Activated CD4-positive, alpha-beta T cell treated with anti-CD3 and anti-CD28 coated beads for 4 hours (primary cell): ENCODE measurements at regions not wholly inside any gene's neighbourhood (a gene's known extent, or its start where the extent isn't known, plus 50 kb on each side); places are given as distances from the start of the nearest gene placed in this dataset.

ENCODE experiments used
- DNase-seq, 2 donors: peaks; one replicate each; pipeline ENCODE4 v3.0.0-alpha.2; 2020

DNA sequence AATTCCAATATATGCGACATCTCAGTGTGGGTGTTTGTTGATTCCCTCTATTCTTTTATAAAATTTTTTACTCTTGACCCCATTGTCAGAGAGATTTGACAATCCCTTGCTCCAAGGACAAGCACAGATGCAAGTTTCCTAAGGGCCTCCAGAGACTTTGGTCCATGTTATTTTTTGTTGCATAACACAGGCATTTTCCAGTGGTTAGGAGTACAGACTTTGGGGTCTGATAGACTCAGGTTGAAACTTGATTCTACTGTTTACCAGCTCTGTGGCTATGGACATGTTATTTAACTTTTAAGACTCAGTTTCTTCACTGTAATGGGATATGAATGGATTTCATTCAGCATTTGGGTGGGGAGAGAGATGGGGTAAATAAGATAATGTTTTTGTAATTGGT lies 361.3 kb downstream of the ENC1 start:
- no peak for DNase-seq

GRCh38 chr5:74277418-74277817 lies 363.1 kb downstream of the ENC1 start:
- DNase-seq = no peak

DNA sequence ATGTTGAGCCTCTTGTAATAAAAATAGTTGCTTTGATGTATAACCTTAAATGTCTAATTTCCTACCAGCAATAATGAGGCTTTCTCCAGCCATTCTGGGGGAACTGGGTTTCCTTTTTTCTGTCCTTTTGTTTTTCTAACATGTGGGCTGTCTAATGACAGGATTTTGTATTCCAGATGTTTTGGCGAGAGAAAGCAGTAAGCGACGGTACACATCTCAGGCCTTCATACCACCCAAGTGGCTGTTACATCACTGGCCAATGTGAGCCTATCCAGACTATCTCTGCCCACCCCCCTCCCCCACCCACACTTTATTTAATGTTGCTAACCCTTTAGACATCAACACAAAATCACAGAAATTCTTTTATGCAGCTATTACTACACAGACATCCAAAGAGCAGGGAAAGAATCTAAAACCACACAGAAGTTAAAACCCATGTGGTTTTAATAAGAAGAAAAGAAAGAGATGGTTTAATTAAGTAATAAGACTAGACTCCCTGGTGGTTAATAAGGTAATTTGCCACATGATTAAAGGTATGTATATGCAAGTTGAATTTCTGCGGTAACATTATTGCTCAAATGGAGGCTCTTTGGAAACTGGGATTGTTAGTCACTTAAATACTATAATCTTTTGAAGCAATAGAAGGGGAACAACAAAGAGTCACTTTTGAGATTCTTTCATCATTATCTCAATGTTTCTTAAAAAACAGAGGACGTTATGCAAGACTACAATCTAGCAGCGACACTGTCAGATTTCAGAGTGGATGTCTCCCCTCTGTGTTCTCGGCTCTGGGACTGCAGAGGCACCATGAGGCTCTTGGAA lies 365.1 kb downstream of the ENC1 start:
- no peak for DNase-seq

GRCh38 chr5:74274326-74274725 lies 366.2 kb downstream of the ENC1 start:
- DNase-seq = no peak

GRCh38 chr5:74272831-74273451 lies 367.6 kb downstream of the ENC1 start:
- DNase-seq = no peak

GRCh38 chr5:74272024-74272775 lies 368.3 kb downstream of the ENC1 start:
- no peak for DNase-seq

GRCh38 chr5:74268297-74268696 lies 372.2 kb downstream of the ENC1 start:
- DNase-seq = no peak

DNA sequence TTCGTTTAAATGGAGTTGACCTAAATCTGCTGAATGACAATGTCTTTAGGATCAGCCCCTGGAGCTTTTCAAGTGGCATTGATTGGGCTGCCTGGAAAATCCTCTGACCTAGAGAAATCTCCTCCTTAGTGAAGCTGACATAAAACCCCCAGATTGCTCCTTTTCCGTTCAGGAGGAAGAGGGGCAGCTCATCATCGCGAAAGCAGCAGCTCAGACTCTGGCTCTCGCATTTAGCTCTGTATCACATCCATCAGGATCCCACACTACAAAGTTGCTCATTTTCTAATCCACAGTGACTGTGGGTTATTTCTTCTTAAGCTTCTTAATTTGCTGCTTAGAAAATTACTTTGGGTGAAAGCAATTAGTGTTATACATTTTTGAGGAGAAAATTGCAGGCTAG lies 373.7 kb downstream of the ENC1 start:
- no peak for DNase-seq

GRCh38 chr5:74266132-74266531 lies 374.4 kb downstream of the ENC1 start:
- DNase-seq = no peak

GRCh38 chr5:74262544-74263207 lies 377.9 kb downstream of the ENC1 start:
- no peak for DNase-seq

- no peak for DNase-seq
Measured at GRCh38 chr5:74261866-74262265, 378.7 kb downstream of the ENC1 start.

DNA sequence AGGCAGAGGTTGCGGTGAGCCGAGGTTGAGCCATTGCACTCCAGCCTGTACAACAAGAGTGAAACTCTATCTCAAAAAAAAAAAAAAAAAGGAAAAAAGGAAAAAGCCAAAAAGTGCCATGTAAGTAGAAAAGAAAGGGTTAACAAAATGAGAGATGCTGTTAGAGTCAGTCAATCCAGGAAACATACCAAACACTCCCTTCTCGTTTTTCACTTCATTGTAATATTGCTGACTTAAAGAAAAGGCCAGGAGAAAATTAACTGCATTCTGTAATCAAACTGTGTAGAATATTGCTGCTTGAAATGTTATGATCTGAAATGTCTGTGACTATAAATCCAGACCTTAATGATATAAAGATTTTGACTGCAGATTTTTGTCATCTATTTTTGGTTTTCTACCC lies 379.1 kb downstream of the ENC1 start:
- DNase-seq = no peak

- no peak for DNase-seq
Measured at GRCh38 chr5:74259572-74259971, 381.0 kb downstream of the ENC1 start.

DNA sequence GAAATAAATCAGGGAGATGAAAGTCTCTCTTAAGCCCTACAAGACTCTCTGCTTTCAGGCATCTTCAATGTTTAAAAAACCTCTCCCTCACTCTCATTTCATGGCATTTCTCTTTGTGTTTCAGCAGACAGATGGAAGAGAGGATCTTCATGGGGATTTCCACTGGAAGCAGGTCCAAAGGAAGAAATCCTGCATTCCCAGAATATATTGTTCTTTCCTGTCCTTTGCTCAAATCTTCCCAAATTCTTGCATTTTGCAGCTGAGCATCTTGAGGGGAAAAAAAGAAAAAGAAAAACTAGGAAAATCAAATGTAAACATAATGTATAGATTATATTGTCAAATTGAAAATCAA lies 382.2 kb downstream of the ENC1 start:
- DNase-seq = no peak

DNA sequence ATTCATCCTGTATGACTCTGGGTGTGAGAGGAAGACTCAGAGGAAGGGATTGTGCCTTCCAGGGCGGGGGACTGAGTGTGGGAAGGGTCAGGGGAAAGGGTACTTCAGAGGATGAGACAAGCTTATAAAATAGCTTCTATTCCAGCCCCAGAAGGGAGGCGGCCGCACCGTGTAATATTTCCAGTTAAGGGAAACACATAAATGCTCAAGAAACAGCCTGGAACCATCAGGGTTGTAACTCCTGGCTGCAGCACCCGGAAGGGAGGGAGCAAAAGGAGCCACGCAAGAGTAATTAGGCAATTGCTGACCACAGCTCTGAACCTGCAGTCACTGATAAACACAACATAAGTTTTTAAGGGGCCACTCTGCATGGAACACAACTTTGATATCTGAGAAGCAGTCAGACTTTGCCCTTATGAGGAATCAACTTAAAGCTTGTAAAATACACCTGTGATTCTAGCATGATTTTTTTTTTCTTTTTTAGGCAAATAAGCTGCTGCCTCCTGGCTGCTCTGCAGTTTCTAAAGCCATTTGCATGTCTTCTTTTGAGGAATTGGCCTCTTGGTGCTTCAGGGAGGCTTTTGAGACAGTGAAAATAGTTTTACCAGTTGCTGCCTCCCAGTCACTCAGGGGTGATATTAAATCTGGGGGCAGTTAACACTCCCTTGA lies 382.7 kb downstream of the ENC1 start:
- DNase-seq = no peak

- no peak for DNase-seq
Measured at GRCh38 chr5:74257060-74257527, 383.4 kb downstream of the ENC1 start.

DNA sequence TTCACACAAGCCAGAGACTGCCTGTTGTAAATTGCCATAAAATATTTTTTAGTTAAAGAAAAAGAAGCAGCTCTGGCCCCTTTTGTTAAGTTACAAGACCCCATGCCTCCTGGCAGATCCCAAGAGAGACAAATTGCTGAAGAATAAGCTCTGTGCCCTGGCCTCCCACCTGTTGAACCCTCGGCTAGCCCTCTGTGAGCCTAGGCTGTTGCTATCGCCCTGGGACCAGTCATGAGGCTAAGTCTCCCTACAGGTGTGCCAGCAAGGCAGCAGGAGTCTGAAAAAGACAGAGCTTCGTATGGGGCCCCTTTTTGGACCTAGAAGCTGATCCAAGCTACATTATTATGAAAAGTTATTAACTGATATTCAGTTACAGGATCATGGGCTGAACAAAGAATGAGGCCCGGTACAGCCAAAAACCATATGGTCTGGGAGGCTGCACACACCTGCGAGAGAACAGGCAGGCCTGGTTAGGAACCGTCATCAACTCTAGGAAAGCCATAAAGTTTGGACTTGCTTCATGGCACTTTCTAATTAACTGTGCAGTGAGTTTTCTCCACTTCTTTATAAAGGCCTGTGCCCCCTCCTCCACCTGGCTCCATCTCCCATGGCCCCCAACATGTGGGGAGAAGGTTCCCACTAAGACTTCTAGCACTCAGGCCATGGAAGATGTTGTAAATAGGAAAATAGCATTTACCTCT lies 384.7 kb downstream of the ENC1 start:
- DNase-seq = no peak

DNA sequence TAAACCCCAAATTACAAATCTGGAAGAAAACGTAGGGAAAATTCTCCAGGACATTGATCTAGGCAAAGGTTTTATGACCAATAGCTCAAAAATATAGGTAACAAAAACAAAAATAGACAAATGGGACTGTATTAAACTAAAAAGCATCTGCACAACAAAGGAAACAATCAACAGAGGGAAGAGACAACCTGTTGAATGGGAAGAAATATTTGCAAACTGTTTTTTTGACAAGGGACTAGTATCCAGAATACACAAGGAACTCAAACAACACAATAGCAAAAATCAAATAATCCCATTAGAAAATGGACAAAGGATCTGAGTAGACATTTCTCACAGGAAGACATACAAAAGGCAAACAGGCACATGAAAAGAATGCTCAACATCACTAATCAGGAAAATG lies 386.3 kb downstream of the ENC1 start:
- DNase-seq = no peak

DNA sequence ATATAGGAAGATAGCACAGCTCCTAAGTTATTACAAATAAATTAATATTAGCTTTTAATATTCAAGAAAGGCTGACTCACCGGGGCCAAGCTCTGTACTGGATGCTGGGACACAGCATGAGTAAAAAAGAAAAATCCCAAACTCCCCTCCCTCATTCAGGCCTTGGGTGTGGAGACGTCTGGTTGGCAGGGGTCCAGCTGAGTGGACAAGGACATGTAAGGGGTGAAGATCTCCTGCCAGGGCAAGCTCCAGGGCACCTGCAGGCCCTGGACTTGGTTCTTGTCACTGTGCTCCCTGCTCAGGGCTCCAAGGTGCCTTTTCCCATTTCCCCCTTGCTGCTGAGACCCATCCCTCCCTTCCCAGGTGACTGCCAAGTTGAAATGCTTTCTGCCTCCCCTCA lies 388.5 kb downstream of the ENC1 start:
- DNase-seq = no peak

DNA sequence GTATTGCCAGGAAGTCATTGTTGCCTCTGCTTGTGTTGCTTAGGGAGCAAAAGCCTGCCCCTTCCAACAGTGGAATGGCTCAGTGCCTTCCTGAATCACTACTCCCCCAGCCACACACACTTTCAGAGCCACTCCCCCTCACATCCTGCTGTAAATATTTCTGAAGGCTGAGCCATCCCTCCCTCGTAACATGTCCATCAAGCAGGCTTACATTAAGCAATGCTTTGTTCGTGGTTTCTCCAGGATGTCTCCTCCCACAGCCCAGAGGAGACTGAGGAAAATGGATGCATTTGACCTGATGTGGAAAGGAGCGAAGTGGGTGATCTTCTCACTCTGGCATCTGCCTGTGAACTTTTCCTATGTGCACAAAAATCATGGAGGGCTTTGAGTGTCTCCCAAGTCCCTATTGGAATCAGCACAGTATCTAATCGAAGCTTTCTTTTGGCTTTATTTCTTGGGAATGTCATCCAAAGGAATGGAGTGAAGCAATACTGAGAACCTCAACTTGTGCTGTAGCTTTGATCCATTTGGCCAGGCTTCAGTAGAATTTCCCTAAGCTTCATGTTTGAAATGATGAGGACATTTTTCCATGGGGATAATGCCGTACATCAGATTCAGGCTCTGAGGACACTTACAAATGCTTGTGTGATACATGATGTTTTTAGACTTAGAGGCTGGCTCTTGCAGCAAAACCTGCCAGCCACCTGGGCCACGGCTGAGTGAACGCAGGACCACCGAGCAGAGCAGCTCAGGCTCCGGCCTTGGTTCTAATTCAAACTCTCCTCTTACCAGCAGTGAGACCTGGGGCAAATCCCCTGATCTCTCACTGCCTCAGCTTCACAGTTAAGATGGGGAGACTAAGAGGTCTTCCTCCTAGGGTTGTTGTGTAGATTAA lies 389.1 kb downstream of the ENC1 start:
- DNase-seq = no peak
